ENCODE measurements at regions not wholly inside any gene's neighbourhood (a gene's known extent, or its start where the extent isn't known, plus 50 kb on each side); places are given as distances from the start of the nearest gene placed in this dataset.
"Not testable (repeated sequence)": the region's sequence is repeated elsewhere in the genome, so short reads cannot be mapped to it uniquely, and the experiment has no call there.

DNA sequence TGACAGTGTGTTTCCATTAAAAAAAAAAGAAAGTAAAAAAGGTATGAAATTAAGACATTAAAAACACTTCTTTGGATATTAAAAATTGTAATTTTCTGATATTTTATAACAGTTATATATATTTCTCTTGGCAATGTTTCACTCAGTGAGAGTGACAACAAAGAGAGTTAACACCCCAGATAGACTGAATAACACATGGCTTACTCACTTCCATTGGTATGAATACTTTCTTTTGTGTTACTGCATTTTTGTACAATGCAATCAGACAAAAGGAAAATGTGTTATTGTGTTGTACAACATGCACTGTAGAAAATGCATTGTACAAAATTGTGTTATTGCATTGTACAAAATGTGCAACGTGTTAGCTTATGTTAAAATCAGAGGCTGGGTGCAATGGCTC is 676.6 kb upstream of the AMELY start:
- ATAC-seq; DNase-seq (ENCODE audit: low spot score): not testable (repeated sequence)

DNA sequence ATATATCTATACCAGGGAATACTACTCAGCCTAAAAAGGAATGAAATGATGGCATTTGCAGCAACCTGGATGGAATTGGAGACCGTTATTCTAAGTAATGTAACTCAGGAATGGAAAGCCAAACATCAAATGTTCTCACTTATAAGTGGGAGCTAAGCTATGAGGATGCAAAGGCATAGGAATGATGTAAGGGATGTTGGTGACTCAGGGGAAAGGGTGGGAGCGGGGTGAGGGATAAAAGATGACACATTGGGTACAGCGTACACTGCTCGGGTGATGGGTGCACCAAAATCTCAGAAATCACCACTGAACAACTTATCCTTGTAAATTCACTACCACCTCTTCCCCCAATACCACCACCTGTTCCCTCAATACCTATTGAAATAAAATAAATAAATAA is 651.0 kb upstream of the AMELY start:
- no peak for ATAC-seq
- no peak for DNase-seq (ENCODE audit: low spot score)

DNA sequence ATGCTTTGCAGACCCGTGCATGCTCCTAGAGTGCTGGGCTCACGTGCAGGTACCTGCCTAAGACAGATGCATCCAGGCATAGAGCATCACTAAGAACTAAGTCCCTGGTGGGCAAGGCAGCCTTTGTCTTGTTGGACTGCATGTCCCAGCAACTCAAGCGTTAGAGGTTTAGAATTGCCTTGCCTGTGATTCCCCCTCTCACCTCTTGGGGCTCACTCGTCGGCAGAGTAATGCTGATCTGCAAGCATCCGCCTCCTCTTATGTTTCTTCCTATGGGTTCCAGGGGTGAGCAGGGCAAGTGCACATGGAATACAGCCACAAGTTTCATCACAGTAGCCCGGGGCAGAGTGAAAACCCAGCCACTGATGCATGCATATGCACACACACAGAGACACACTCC is 646.1 kb upstream of the AMELY start:
- no peak for DNase-seq (ENCODE audit: low spot score)

DNA sequence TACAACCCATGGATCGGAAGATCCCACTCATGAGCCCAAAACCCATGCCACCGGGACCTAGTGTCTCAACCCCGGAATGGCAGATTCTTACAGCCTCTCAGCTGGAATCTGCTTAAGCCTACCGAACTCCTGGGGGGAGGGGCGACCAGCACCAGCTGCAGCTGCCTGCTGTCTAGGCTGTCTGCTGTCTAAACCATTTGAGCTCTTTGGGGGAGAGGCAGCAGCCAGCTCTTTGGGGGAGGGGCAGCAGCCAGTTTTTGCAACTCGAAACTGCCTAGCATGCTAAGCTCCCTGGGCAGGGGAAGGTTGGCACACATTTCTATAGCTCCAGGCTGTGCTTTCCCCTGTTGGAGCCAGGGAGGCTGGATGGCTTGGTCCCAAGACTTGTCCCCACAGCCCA is 643.5 kb upstream of the AMELY start:
- DNase-seq (ENCODE audit: low spot score) = no peak

More for the DNA sequence above, 646.1 kb upstream of the AMELY start:
- ATAC-seq = peak; percentile 32

DNA sequence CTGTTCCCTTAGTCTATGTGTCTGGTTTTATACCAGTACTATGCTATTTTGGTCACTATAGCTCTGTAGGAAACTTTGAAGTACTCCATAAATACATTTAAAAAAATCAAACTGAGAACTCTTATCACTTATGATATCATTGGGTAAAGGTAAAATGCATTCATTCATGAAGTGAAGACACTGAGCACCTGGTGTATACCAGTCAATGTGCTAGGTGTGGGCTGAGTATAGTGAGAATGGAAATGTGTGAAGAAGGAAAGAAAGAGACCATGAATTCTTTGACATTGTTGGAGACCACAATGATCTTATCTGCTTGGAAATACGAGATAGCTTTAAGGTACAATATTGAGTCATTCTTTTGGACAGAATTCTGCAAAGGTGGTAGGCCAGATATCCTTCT is 633.5 kb upstream of the AMELY start:
- DNase-seq (ENCODE audit: low spot score) = no peak
- no peak for ATAC-seq

More for the DNA sequence above, 643.5 kb upstream of the AMELY start:
- ATAC-seq = no peak

DNA sequence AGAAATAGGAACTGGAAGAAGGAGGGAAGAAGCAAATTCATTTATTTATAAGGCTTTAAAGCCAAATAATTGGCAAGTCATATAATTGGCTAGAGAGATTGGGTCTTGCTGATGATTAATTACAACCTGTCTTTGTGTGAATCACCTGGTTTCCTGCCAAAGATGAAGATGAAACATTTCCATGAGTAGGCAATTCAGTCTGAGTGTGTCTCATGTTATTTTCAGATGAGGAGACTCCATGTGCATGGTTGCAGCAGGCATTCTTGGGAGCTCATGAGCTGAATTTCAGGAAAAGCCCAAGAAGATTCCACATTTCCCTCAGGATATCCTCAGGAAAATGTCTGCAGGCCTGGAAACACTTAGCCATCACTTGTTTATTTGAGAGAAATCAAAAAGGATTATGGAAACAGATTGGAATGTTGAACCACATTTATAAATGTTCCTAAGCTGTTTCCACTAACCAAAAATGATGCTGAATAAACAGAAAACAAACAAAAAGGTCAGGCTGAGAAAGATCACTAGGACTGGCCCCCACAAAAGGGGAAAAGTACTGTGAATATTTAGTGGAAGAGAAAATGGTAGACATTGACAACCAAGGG is 632.7 kb upstream of the AMELY start:
- ATAC-seq (no peak), DNase-seq (ENCODE audit: low spot score) (no peak)

DNA sequence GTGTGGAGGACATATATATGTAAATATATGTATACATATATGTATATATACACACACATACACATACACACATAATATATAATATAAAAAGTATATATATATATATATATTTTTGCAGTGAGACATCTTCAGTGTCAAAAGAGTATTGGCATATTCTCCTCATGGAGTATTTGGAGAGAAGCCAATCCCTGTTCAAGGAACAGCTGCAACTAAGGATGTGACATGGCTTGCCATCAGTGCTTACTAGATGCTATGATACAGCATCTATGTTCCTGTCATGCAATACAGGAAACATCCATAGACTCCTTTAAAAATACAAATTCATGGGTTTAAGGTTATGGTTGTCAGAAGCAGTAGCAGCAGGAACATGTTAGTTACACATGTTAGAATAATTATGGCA is 632.0 kb upstream of the AMELY start:
- no peak for ATAC-seq
- no peak for DNase-seq (ENCODE audit: low spot score)

DNA sequence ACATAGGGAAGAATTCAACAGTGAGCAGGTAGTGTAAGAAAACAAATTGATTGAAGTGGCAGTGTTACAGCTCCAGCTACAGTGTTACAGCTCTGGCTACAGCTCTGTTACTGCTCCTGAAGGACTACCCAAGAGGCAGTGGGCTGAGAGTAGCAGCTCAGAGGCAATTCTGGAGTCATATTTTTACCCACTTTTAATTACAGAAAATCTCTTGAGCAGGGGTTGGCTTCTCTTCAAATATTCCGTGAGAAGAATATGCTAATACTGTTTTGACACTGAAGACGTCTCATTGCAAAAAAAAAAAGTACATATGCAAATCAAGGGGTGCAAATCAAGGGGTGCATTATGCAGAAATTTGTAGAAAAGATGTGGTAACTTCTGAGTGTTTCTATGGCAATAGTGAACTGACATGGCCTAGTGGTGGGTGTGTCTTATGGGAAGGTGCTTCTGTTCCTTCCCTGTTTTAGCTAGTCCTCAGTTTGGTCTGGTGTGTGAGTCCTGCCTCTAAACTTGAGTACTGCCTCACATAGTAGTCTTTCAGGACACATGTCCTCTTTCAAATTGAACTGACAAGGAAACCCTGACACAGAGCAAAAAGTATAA is 630.8 kb upstream of the AMELY start:
- no peak for DNase-seq (ENCODE audit: low spot score)

DNA sequence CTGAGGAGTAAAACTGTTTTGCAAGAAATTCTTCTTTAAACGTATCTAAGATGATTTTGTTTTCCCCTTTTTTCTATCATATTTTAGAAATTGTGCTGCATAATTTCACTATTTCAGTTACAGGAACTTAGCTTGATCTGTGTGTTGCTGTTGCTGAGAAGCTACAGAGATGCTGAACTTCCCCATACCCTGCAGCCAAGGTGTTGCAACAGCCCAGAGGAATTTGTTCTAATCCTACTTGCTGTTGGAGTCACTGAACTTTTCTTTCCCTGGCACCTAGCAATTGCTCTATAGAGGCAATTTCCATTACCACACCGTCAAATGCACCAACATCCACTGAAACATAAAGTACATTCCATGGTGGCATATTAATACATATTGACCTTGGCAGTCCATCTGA is 617.8 kb upstream of the AMELY start:
- DNase-seq (ENCODE audit: low spot score) (no peak), ATAC-seq (no peak)

More for the DNA sequence above, 630.8 kb upstream of the AMELY start:
- ATAC-seq = no peak

DNA sequence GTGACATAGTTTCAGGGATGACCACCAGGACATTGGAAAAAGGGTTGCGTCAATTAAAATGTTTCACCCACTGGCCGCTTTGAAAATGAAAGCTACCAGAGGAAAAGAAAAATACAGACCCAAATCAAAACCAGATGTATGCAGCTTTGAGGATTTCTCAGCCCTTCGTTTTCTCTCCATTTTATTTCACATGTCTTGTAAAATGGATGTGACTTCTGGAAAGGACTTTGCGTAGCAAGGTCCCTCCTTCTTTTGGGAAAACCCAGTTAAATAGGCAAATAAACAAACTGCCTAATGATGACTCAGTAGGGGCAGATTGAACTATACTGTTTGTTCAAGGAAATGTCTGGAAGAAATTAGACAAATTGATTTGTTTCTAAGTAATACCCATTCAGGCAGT is 616.0 kb upstream of the AMELY start:
- not testable (repeated sequence) for ATAC-seq; DNase-seq (ENCODE audit: low spot score)

DNA sequence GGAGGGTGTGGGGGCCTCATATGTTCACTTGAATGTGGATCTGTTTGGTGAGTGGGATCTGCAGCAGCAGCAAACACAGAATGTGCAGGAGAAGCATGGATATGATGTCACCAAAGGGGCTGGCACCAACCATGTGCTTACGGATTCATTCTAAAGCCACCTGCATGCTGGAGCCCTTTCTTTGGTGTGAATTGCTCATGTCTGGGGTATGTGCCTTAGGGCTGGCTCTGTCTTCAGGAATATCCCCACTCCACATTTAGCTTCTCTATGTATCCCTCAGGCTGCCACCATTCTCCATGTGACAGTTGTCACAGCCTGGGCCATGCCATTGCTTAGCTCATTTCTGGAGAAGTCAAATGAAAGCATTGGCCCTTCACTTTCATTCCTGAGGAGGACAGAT is 606.8 kb upstream of the AMELY start:
- DNase-seq (ENCODE audit: low spot score) (no peak), ATAC-seq (no peak)

DNA sequence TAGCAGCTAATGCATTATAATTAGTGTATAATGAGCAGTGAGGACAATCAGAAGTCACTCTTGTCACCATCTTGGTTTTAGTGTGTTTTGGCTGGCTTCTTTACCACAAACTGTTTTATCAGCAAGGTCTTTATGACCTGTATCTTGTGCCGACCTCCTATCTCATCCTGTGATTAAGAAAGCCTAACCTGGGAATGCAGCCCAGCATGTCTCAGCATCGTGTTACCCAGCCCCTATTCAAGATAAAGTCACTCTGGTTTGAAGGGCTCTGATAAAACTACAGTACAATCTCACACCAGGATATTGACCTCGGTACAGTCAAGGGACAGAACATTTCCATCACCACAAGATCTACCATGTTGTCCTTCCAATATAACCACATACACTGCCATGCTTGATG is 604.7 kb upstream of the AMELY start:
- no peak for ATAC-seq
- DNase-seq (ENCODE audit: low spot score) = no peak

DNA sequence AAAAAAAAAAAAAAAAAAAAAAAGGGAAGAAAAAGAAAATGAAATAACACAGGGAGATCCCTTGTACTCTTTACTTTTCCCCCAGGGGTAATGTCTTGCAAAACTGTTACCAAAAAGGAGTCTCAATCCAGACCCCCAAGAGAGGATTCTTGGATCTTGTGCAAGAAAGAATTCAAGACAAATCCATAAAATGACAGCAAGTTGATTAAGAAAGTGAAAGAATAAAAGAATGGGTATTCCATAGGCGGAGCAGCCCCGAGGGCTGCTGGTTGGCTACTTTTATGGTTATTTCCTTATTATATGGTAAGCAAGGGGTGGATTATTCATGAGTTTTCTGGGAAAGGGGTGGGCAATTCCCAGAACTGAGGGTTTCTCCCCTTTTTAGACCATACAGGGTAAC is 604.3 kb upstream of the AMELY start:
- DNase-seq (ENCODE audit: low spot score) (no peak), ATAC-seq (no peak)

DNA sequence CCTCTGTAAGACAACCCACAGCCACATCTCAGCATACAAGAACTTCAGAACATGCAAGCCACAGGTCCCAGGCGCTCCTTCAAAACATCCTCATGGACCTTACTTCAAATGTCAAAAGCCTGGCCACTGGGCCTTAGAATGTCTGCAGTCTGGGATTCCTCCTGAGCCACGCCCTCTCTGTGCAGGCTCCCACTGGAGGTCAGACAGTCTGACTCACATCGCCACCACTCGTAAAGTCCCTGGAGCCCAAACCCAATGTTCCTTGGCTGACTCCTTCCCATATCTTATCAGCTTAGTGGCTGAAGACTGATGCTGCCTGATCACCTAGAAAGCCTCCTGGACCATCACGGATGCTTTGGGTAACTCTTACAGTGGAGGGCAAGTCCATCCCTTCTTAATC is 591.3 kb upstream of the AMELY start:
- ATAC-seq = no peak
- DNase-seq (ENCODE audit: low spot score) = no peak

DNA sequence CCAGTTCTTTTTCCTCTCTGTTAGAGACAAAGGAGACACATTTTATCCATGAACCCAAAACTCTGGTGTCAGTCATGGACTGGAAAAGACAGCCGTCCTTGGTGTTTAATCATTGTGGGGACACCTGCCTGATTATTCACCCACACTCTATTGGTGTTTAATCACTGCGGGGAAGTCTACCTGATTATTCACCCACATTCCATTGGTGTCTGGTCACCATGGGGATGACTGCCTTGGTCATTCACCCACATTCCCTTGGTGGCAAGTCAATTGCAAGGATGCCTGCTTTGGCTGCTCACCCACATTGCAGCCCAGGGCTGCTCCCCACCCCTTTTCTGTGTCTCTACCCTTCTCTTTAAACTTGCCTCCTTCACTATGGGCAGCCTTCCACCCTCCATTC is 589.7 kb upstream of the AMELY start:
- ATAC-seq (no peak), DNase-seq (ENCODE audit: low spot score) (no peak)

DNA sequence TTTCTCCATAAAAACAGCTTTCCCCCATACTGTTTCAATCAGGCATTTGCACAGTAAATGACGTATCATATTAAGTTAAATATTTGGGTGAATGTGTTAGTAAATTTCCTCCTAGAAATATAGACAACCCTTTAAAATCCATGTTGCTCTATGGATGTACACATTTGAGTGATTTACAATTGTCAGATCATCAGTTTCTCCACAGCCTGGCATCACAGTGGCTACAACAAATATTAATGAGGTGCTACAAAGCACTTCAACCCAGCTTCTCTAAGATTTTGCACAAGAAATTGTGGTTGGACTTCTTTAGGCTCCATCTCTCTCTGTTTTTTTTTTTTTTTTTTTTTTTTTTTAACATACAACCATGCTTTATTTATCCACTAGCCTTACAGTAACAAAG is 584.4 kb upstream of the AMELY start:
- ATAC-seq (no peak), DNase-seq (ENCODE audit: low spot score) (no peak)

DNA sequence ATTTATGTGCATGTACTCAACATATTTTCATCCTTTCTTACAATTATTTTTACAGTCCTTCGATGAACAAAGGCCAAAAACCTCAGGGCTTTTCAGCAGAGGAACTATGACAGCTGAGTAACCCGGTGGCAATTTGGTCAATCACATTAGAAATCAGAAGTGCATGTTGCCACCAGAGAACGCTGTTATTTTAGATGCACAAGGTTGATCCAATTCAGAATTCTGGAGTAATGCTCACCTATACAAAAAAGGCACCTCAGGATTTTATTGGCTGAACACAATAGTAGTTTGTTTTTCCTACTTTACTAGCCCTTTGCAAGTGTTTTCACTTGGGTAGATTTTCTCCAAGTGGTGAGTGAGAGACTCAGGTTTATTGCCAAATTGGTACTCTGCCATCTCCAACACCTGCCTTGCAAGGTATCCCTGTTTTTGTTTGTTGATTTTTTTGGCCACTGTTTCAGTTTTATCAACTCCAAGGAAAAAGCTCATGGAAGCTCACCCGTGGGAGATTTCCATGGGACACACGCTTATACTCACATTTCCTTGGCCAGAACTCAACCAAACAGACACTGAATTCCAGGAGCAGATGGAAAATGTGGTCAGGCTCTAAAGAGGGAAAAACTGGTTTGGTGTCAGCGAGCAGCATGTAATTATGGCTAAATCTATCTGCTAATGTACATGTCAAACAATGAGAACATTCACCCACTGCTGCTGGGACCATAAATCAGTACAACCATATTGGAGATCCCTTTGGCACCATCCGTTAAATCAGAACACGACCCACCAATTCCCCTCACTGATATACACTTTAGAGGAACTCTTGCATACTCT is 573.1 kb upstream of the AMELY start:
- DNase-seq (ENCODE audit: low spot score); ATAC-seq: not testable (repeated sequence)

DNA sequence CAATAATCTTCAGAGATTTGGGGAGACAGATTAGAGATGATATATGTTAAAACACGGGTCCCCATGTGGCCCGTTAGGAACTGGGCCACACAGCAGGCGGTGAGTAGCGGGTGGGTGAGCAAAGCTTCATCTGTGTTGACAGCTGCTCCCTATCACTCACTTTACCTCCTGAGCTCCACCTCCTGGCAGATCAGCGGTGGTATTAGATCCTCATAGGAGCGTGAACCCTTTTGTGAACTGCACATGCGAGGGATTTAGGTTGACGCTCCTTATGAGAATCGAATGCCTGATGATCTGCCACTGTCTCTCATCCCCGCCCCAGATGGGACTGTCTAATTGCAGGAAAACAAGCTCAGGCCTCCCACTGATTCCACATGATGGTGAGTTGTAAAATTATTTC is 560.4 kb upstream of the AMELY start:
- DNase-seq (ENCODE audit: low spot score) = no peak
- ATAC-seq = peak; percentile 61

DNA sequence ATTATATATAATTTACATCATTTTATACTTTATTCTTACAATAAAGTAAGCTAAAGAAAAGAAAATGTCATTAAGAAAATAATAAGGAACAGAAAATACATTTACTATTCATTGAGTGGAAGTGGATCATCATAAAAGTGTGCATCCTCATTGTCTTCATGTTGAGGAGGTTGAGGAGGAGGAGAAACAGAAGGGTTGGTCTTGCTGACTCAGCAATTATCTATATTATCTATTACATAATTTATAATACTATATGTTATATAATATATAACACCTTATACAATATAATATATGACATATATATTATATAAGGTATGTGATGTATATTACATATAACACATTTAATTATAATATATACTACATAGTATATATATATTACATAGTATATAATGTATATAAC is 558.5 kb upstream of the AMELY start:
- DNase-seq (ENCODE audit: low spot score) (no peak), ATAC-seq (no peak)

DNA sequence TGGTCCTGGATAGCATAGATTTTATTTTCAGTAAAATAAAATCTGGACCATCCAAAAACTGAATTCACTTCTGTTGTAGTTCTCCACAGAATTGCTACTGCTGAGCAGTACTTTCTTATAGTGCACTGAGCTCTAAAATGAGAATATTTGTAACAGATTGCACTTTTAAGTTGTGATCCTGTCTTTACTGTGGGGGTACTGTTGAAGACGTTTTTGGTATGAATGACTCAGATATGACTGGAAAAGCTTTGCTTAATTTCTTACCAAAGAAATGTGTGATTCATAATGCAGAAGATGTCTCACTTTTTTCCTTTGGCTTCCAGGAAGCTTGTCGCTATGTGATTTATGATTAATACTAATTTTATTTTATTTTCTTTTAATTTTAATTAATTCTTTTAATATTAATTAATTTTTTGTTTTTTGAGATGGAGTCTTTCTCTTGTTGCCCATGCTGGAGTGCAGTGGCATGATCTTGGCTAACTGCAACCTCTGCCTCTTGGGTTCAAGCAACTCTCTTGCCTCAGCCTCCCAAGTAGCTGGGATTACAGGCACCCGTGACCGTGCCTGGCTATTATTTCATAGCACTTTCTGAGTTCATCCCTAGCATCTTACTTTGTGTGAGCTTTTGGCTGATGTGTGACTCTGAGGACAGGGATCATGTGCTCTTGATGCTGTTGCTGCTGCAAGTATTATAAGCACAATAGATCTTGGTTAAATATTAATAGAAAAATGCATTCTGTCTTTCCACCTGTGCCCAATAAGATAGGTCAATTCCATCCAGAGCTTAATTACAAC is 557.6 kb upstream of the AMELY start:
- no peak for ATAC-seq
- DNase-seq (ENCODE audit: low spot score) = no peak

DNA sequence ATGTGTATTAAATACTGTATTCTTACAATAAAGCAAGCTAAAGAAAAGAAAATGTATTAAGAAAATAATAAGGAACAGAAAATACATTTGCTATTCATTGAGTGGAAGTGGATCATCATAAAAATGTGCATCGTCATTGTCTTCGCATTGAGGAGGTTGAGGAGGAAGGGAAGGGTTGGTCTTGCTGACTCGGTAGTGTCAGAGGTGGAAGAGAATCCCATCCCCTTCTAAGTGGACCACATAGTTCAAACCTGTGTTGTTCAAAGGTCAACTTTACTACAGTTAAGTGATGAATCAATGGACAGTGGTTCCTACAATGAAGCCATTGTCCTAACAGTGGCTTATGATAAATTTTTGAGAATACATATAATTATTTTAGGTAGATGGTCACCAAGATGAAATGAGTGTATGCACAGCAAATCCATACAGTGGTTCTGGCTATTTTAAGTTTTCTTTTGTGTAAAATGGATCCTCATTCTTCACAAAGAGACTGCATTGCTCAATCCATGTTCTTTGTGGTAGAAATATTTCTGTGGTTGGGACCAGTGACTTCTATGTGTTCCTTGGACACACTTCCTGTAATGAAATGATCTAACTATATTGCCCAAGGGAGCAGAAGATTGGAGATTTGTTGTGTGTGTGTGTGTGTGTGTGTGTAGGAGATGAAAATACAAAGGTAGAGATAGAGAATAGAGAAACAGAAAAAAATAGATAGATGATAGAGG is 556.4 kb upstream of the AMELY start:
- DNase-seq (ENCODE audit: low spot score) (no peak), ATAC-seq (no peak)
